Glomerular visceral epithelial cell (primary cell): ENCODE measurements at regions not wholly inside any gene's neighbourhood (a gene's known extent, or its start where the extent isn't known, plus 50 kb on each side); places are given as distances from the start of the nearest gene placed in this dataset.
"Not testable (repeated sequence)": the region's sequence is repeated elsewhere in the genome, so short reads cannot be mapped to it uniquely, and the experiment has no call there.

Experiments
- DNase-seq: peaks from one replicate; pipeline ENCODE4 v3.0.0-alpha.2; 2016; ENCODE audit errors: extremely low spot score

GRCh38 chr2:195466427-195466826, 190.6 kb upstream of the SLC39A10 start:
- no peak for DNase-seq

GRCh38 chr2:195461010-195461409, 196.0 kb upstream of the SLC39A10 start:
- no peak for DNase-seq

GRCh38 chr2:195458936-195459335, 198.1 kb upstream of the SLC39A10 start:
- no peak for DNase-seq

- no peak for DNase-seq
Measured at GRCh38 chr2:195457873-195458272, 199.2 kb upstream of the SLC39A10 start.

GRCh38 chr2:195456771-195457170, 200.3 kb upstream of the SLC39A10 start:
- DNase-seq = no peak

GRCh38 chr2:195451160-195451559, 205.9 kb upstream of the SLC39A10 start:
- DNase-seq = no peak

GRCh38 chr2:195450552-195451113, 206.4 kb upstream of the SLC39A10 start:
- no peak for DNase-seq

GRCh38 chr2:195447323-195447975, 209.6 kb upstream of the SLC39A10 start:
- DNase-seq = no peak

- DNase-seq = no peak
Measured at GRCh38 chr2:195445639-195446038, 211.4 kb upstream of the SLC39A10 start.

GRCh38 chr2:195443926-195444325, 213.1 kb upstream of the SLC39A10 start:
- DNase-seq = no peak

GRCh38 chr2:195442458-195443175, 214.4 kb upstream of the SLC39A10 start:
- DNase-seq = no peak

GRCh38 chr2:195438692-195439091, 218.3 kb upstream of the SLC39A10 start:
- DNase-seq = no peak

- DNase-seq = no peak
Measured at GRCh38 chr2:195437521-195437920, 219.5 kb upstream of the SLC39A10 start.

GRCh38 chr2:195434346-195434745, 222.7 kb upstream of the SLC39A10 start:
- no peak for DNase-seq

- not testable (repeated sequence) for DNase-seq
Measured at GRCh38 chr2:195433729-195434128, 223.3 kb upstream of the SLC39A10 start.

GRCh38 chr2:195428673-195429072, 228.4 kb upstream of the SLC39A10 start:
- no peak for DNase-seq

GRCh38 chr2:195425328-195425727, 231.7 kb upstream of the SLC39A10 start:
- DNase-seq = no peak

- DNase-seq = no peak
Measured at GRCh38 chr2:195419033-195419432, 238.0 kb upstream of the SLC39A10 start.

- no peak for DNase-seq
Measured at GRCh38 chr2:195414537-195415100, 242.4 kb upstream of the SLC39A10 start.

- DNase-seq = no peak
Measured at GRCh38 chr2:195413944-195414343, 243.1 kb upstream of the SLC39A10 start.

GRCh38 chr2:195413422-195413821, 243.6 kb upstream of the SLC39A10 start:
- no peak for DNase-seq

GRCh38 chr2:195411219-195411687, 245.8 kb upstream of the SLC39A10 start:
- peak; percentile 15 for DNase-seq
